SKM-1 (cell line): ENCODE measurements at regions not wholly inside any gene's neighbourhood (a gene's known extent, or its start where the extent isn't known, plus 50 kb on each side); places are given as distances from the start of the nearest gene placed in this dataset.

Experiments
- DNase-seq: peaks from one replicate; lab custom pipeline; 2025; ENCODE audit not compliant: unreplicated experiment; lab: John Stamatoyannopoulos, UW

GRCh38 chr2:47620770-47621437 is 50.1 kb upstream of the KCNK12 start:
- DNase-seq: no peak
